SK-N-SH (cell line): ENCODE measurements at regions not wholly inside any gene's neighbourhood (a gene's known extent, or its start where the extent isn't known, plus 50 kb on each side); places are given as distances from the start of the nearest gene placed in this dataset.

Experiments used
- JUND ChIP-seq: IDR thresholded peaks from 2 replicates; pipeline ENCODE4 v1.4.0; 2012
- PBX3 ChIP-seq: IDR thresholded peaks from 2 replicates; pipeline ENCODE4; 2012
- POLR2AphosphoS5 ChIP-seq: IDR thresholded peaks from 2 replicates; pipeline ENCODE4 v1.6.1; 2012; ENCODE audit warnings: low read depth, low read length
- RAD21 ChIP-seq: IDR thresholded peaks from 2 replicates; pipeline ENCODE4 v1.6.1; 2012; ENCODE audit warnings: mild to moderate bottlenecking, low read length
- USF2 ChIP-seq: fragments of 150-350 bp; IDR thresholded peaks from 2 replicates; pipeline ENCODE4 v1.6.1; 2017; ENCODE audit warnings: antibody characterized with exemption, low read length, low read depth, borderline replicate concordance
- TF ChIP-seq, protein P1 (sequence below): IDR thresholded peaks from 2 replicates; pipeline ENCODE4 v1.6.1; 2012; ENCODE audit warnings: mild to moderate bottlenecking, low read depth, low read length, moderate library complexity
- TF ChIP-seq, protein P2 (sequence below): fragments of 200-600 bp; sonication (generic); IDR thresholded peaks from 2 replicates; pipeline ENCODE4 v1.6.1; 2017; ENCODE audit warnings: antibody characterized with exemption, mild to moderate bottlenecking, moderate library complexity
- TF ChIP-seq, protein P3 (sequence below): IDR thresholded peaks from 2 replicates; pipeline ENCODE4 v1.4.0; 2012; ENCODE audit warnings: low read depth, borderline replicate concordance

- TF ChIP-seq, protein P1, sequence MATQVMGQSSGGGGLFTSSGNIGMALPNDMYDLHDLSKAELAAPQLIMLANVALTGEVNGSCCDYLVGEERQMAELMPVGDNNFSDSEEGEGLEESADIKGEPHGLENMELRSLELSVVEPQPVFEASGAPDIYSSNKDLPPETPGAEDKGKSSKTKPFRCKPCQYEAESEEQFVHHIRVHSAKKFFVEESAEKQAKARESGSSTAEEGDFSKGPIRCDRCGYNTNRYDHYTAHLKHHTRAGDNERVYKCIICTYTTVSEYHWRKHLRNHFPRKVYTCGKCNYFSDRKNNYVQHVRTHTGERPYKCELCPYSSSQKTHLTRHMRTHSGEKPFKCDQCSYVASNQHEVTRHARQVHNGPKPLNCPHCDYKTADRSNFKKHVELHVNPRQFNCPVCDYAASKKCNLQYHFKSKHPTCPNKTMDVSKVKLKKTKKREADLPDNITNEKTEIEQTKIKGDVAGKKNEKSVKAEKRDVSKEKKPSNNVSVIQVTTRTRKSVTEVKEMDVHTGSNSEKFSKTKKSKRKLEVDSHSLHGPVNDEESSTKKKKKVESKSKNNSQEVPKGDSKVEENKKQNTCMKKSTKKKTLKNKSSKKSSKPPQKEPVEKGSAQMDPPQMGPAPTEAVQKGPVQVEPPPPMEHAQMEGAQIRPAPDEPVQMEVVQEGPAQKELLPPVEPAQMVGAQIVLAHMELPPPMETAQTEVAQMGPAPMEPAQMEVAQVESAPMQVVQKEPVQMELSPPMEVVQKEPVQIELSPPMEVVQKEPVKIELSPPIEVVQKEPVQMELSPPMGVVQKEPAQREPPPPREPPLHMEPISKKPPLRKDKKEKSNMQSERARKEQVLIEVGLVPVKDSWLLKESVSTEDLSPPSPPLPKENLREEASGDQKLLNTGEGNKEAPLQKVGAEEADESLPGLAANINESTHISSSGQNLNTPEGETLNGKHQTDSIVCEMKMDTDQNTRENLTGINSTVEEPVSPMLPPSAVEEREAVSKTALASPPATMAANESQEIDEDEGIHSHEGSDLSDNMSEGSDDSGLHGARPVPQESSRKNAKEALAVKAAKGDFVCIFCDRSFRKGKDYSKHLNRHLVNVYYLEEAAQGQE: no peak
- TF ChIP-seq, protein P2, sequence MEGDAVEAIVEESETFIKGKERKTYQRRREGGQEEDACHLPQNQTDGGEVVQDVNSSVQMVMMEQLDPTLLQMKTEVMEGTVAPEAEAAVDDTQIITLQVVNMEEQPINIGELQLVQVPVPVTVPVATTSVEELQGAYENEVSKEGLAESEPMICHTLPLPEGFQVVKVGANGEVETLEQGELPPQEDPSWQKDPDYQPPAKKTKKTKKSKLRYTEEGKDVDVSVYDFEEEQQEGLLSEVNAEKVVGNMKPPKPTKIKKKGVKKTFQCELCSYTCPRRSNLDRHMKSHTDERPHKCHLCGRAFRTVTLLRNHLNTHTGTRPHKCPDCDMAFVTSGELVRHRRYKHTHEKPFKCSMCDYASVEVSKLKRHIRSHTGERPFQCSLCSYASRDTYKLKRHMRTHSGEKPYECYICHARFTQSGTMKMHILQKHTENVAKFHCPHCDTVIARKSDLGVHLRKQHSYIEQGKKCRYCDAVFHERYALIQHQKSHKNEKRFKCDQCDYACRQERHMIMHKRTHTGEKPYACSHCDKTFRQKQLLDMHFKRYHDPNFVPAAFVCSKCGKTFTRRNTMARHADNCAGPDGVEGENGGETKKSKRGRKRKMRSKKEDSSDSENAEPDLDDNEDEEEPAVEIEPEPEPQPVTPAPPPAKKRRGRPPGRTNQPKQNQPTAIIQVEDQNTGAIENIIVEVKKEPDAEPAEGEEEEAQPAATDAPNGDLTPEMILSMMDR: no peak
- TF ChIP-seq, protein P3, sequence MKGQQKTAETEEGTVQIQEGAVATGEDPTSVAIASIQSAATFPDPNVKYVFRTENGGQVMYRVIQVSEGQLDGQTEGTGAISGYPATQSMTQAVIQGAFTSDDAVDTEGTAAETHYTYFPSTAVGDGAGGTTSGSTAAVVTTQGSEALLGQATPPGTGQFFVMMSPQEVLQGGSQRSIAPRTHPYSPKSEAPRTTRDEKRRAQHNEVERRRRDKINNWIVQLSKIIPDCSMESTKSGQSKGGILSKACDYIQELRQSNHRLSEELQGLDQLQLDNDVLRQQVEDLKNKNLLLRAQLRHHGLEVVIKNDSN: no peak
- TF ChIP-seq JUND (no peak), USF2 (no peak), RAD21 (no peak), POLR2AphosphoS5 (no peak), PBX3 (no peak)
These were observed 121.4 kb downstream of the GPAT3 start for GRCh38 chr4:83657336-83657735.
